ENCODE measurements at regions not wholly inside any gene's neighbourhood (a gene's known extent, or its start where the extent isn't known, plus 50 kb on each side); places are given as distances from the start of the nearest gene placed in this dataset.
"Not testable (repeated sequence)": the region's sequence is repeated elsewhere in the genome, so short reads cannot be mapped to it uniquely, and the experiment has no call there.

- TF ChIP-seq POLR2A (IDR thresholded peaks at IDR 0.05; ENCODE audit: low read length); GATA1 (IDR thresholded peaks at IDR 0.05; ENCODE audit: low read depth, low read length): not testable (repeated sequence)
Measured at GRCh38 chr6:144470201-144470600, 185.1 kb downstream of the UTRN start.
